B cell (primary cell): ENCODE measurements at regions not wholly inside any gene's neighbourhood (a gene's known extent, or its start where the extent isn't known, plus 50 kb on each side); places are given as distances from the start of the nearest gene placed in this dataset.

Experiments
- CTCF ChIP-seq: fragments of 200-600 bp; IDR thresholded peaks from one replicate; pipeline ENCODE4 v1.8.0; 2022; ENCODE audit warnings: antibody characterized with exemption, mild to moderate bottlenecking
- EZH2 ChIP-seq: IDR thresholded peaks from 2 replicates; pipeline ENCODE4 v1.6.1; 2012; ENCODE audit warnings: borderline replicate concordance, low read depth, mild to moderate bottlenecking, moderate library complexity, low read length; ENCODE audit not compliant: insufficient read depth, poor library complexity, severe bottlenecking

DNA sequence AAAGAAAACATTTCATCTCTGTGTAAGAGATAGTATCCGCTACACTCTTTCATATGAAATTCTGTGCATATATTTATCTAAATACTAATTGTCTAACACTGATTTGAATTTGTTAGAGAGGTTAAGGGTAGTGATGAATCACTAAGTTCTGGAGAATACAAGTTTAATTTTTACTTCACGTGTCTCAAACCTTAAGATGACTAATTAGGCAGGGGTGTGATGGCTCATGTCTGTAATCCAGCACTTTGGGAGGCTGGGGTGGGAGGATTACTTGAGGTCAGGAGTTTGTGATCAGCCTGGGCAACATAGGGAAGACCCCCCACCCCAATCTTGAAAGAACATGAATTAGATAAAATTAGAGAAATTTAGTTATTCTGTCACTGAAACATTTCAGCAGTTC is 2241.9 kb downstream of the PCDH7 start:
- TF ChIP-seq CTCF (no peak), EZH2 (no peak)
